ENCODE measurements at regions not wholly inside any gene's neighbourhood (a gene's known extent, or its start where the extent isn't known, plus 50 kb on each side); places are given as distances from the start of the nearest gene placed in this dataset.
"Not testable (repeated sequence)": the region's sequence is repeated elsewhere in the genome, so short reads cannot be mapped to it uniquely, and the experiment has no call there.

- H3K4me3 Mint-ChIP-seq: no peak overlapping the region
- no peaks in the 10 kb centered on the region for H3K9me3 ChIP-seq (ENCODE audit: control insufficient read depth, low read depth, low read length)
These were observed 229.9 kb upstream of the DAB2 start for GRCh38 chr5:39654715-39655114.

DNA sequence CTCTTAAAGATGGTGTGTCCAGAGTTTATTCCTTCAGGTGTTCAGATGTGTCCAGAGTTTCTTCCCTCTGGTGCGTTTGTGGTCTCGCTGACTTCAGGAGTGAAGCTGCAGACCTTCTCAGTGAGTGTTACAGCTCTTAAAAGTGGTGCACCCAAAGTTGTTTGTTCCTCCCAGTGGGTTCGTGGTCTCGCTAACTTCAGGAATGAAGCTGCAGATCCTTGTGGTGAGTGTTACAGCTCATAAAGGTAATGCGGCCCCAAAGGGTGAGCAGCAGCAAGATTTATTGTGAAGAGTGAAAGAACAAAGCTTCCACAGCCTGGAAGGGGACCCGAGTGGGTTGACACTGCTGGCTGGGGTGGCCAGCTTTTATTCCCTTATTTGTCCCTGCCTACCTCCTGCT is 227.7 kb upstream of the DAB2 start:
- not testable (repeated sequence) for H3K9ac ChIP-seq (ENCODE audit: extremely low read depth, insufficient read length, low read length); H4K20me1 ChIP-seq (ENCODE audit: control insufficient read depth, insufficient read depth, insufficient read length); H3K79me2 ChIP-seq (ENCODE audit: insufficient read depth, low read length); H3K56ac ChIP-seq (ENCODE audit: insufficient read length, low read depth, low read length); H3K4me2 ChIP-seq (ENCODE audit: insufficient read depth, insufficient read length, low read length); H2BK120ac ChIP-seq (ENCODE audit: low read depth, low read length, poor library complexity, severe bottlenecking); H2BK20ac ChIP-seq (ENCODE audit: low read depth, low read length, poor library complexity, severe bottlenecking); H3K79me1 ChIP-seq (ENCODE audit: insufficient read depth, low read depth, low read length, poor library complexity, severe bottlenecking); H4K91ac ChIP-seq (ENCODE audit: insufficient read length, low read depth, low read length); H4K5ac ChIP-seq (ENCODE audit: insufficient read length, low read depth, low read length); H2BK5ac ChIP-seq (ENCODE audit: insufficient read length, low read length); H3K9me3 ChIP-seq (ENCODE audit: control insufficient read depth, low read depth, low read length); H3K9me3 Mint-ChIP-seq; H2BK15ac ChIP-seq (ENCODE audit: low read depth, low read length); H3K23me2 ChIP-seq (ENCODE audit: insufficient read length, low read depth, low read length, poor library complexity, severe bottlenecking); H2AFZ ChIP-seq (ENCODE audit: low read length); H3T11ph ChIP-seq (ENCODE audit: low read length); H3K18ac ChIP-seq (ENCODE audit: insufficient read length, low read depth, low read length); H3K4ac ChIP-seq (ENCODE audit: low read depth, low read length); H3K27me3 Mint-ChIP-seq (ENCODE audit: low read depth); H3K27me3 ChIP-seq (ENCODE audit: insufficient read depth, low read length); H3K36me3 Mint-ChIP-seq (ENCODE audit: insufficient read depth in 1 of 3, low read depth in 3 of 3); H3K4me1 Mint-ChIP-seq; H3K23ac ChIP-seq (ENCODE audit: insufficient read length, low read depth, low read length); DNase-seq; H3K27ac Mint-ChIP-seq; H3K4me1 ChIP-seq (ENCODE audit: insufficient read depth, low read length); H4K8ac ChIP-seq (replicated peaks; ENCODE audit: insufficient read length, low read depth, low read length); H2AK5ac ChIP-seq (ENCODE audit: insufficient read length, low read length); H3K4me3 Mint-ChIP-seq; H3K14ac ChIP-seq (ENCODE audit: insufficient read depth, low read length); H3K27ac ChIP-seq (ENCODE audit: insufficient read length, low read depth, low read length); H2BK12ac ChIP-seq (ENCODE audit: insufficient read length, low read depth, low read length)
- WGBS (ENCODE audit: extremely low coverage, insufficient read length, low lambda C conversion rate): no CpG with 5 or more reads among the region's 6 CpGs

More at GRCh38 chr5:39654715-39655114, 229.9 kb upstream of the DAB2 start:
- Histone ChIP-seq H4K20me1 (ENCODE audit: control insufficient read depth, insufficient read depth, insufficient read length) (no peaks in the 10 kb centered on the region), H2AFZ (ENCODE audit: low read length) (no peak overlapping the region), H3K27me3 (ENCODE audit: insufficient read depth, low read length) (no peaks in the 10 kb centered on the region), H3K4ac (ENCODE audit: low read depth, low read length) (no peak overlapping the region), H3K56ac (ENCODE audit: insufficient read length, low read depth, low read length) (no peak overlapping the region), H3K79me1 (ENCODE audit: insufficient read depth, low read depth, low read length, poor library complexity, severe bottlenecking) (no peaks in the 10 kb centered on the region), H2BK15ac (ENCODE audit: low read depth, low read length) (no peak overlapping the region), H3K4me1 (ENCODE audit: insufficient read depth, low read length) (no peaks in the 10 kb centered on the region), H3K27ac (ENCODE audit: insufficient read length, low read depth, low read length) (no peak overlapping the region), H3K4me2 (ENCODE audit: insufficient read depth, insufficient read length, low read length) (no peak overlapping the region), H2BK20ac (ENCODE audit: low read depth, low read length, poor library complexity, severe bottlenecking) (no peak overlapping the region), H4K5ac (ENCODE audit: insufficient read length, low read depth, low read length) (no peak overlapping the region), H3T11ph (ENCODE audit: low read length) (no peak overlapping the region), H3K79me2 (ENCODE audit: insufficient read depth, low read length) (no peaks in the 10 kb centered on the region), H2BK120ac (ENCODE audit: low read depth, low read length, poor library complexity, severe bottlenecking) (no peak overlapping the region), H2AK5ac (ENCODE audit: insufficient read length, low read length) (no peak overlapping the region), H3K23me2 (ENCODE audit: insufficient read length, low read depth, low read length, poor library complexity, severe bottlenecking) (no peaks in the 10 kb centered on the region), H3K9ac (ENCODE audit: extremely low read depth, insufficient read length, low read length) (no peak overlapping the region), H2BK12ac (ENCODE audit: insufficient read length, low read depth, low read length) (no peak overlapping the region), H3K18ac (ENCODE audit: insufficient read length, low read depth, low read length) (no peak overlapping the region), H4K91ac (ENCODE audit: insufficient read length, low read depth, low read length) (no peak overlapping the region), H2BK5ac (ENCODE audit: insufficient read length, low read length) (no peak overlapping the region), H4K8ac (replicated peaks; ENCODE audit: insufficient read length, low read depth, low read length) (no peak overlapping the region), H3K14ac (ENCODE audit: insufficient read depth, low read length) (no peak overlapping the region), H3K23ac (ENCODE audit: insufficient read length, low read depth, low read length) (no peak overlapping the region)
- Mint-ChIP-seq H3K27me3 (ENCODE audit: low read depth) (0 out of 2 replicates have a peak, but pooled peaks cover 2% of the 10 kb centered on the region), H3K4me1 (no peaks in the 10 kb centered on the region), H3K27ac (no peak overlapping the region), H3K9me3 (no peaks in the 10 kb centered on the region), H3K36me3 (ENCODE audit: insufficient read depth in 1 of 3, low read depth in 3 of 3) (no peaks in the 10 kb centered on the region)
- no peak for DNase-seq
- no peak for TF ChIP-seq CTCF (conservative IDR thresholded peaks at IDR 0.05)
- WGBS (ENCODE audit: extremely low coverage, insufficient read length, low lambda C conversion rate): no CpG with 5 or more reads among the region's 4 CpGs

Measured in H9 (cell line).